Gastrocnemius medialis (tissue), 4 donors: ENCODE measurements at regions not wholly inside any gene's neighbourhood (a gene's known extent, or its start where the extent isn't known, plus 50 kb on each side); places are given as distances from the start of the nearest gene placed in this dataset.

Experiments
- ATAC-seq, 2 donors: fragments of 150-250 bp; one replicate each; pipeline ENCODE4 v1.9.1; 2016
- DNase-seq, 2 donors: peaks; one replicate each; pipeline ENCODE4 v3.0.0-alpha.2; 2019
- H3K27ac ChIP-seq, 4 donors: fragments of 200-600 bp; sonication (generic); 1 replicate in 1 of 4; 2 replicates in 3 of 4; pipeline ENCODE4 v1.5.1; 2016 to 2018; ENCODE audit warnings: mild to moderate bottlenecking in 2 of 4, moderate library complexity in 1 of 4
- H3K27me3 ChIP-seq, 3 donors: fragments of 200-600 bp; sonication (generic) in 2 of 3; 1 replicate in 1 of 3; 2 replicates in 2 of 3; pipeline versions ENCODE4 v1.5.1 to v1.6.0; 2016 to 2019; ENCODE audit warnings: mild to moderate bottlenecking in 1 of 3, moderate library complexity in 1 of 3
- H3K36me3 ChIP-seq, 2 donors: fragments of 200-600 bp; sonication (generic) in 1 of 2; one replicate each; pipeline ENCODE4 v1.5.1; 2017 to 2018
- H3K4me1 ChIP-seq, 2 donors: fragments of 200-600 bp; sonication (generic) in 1 of 2; one replicate each; pipeline ENCODE4 v1.5.1; 2016 to 2017; ENCODE audit warnings: mild to moderate bottlenecking in 2 of 2
- H3K4me3 ChIP-seq, 4 donors: fragments of 200-600 bp; sonication (generic) in 3 of 4; 1 replicate in 1 of 4; 2 replicates in 3 of 4; pipeline ENCODE4 v1.5.1; 2016 to 2019; ENCODE audit warnings: mild to moderate bottlenecking in 2 of 4
- H3K9me3 ChIP-seq, 3 donors: fragments of 200-600 bp; sonication (generic) in 2 of 3; 1 replicate in 1 of 3; 2 replicates in 2 of 3; pipeline ENCODE4 v1.5.1; 2016 to 2019
- CTCF ChIP-seq, 5 experiments: fragments of 450-650 bp in 3 of 5; fragments of 200-600 bp in 2 of 5; sonication (generic) in 2 of 5; IDR thresholded peaks in 4 of 5; conservative IDR thresholded peaks in 1 of 5; 1 replicate in 4 of 5; 2 replicates in 1 of 5; pipeline ENCODE4 v1.5.1; 2016 to 2019; ENCODE audit warnings: antibody characterized with exemption in 5 of 5, mild to moderate bottlenecking in 3 of 5, moderate library complexity in 3 of 5
- POLR2A ChIP-seq, 2 donors: fragments of 450-650 bp; IDR thresholded peaks; one replicate each; pipeline ENCODE4 v1.6.1; 2017; ENCODE audit warnings: antibody characterized with exemption in 2 of 2, mild to moderate bottlenecking in 2 of 2, moderate library complexity in 2 of 2
- in situ Hi-C, 4 donors: fragments of 200-750 bp; cut with MboI; loops; one replicate each; pipeline versions ENCODE4 v1.15.0 to v1.8.0; 2017; ENCODE audit warnings: low sequenced_read_pairs in 4 of 4
- intact Hi-C: fragments of 100-400 bp; cut with DNase I; formaldehyde crosslinking; loops from one replicate; pipeline ENCODE4 v1.15.1; 2023; ENCODE audit warnings: low total_unique reads

GRCh38 chr13:80924596-80924995 is 583.7 kb upstream of the SPRY2 start:
- intact Hi-C loops = no loop called here

GRCh38 chr13:80923907-80924306 is 583.0 kb upstream of the SPRY2 start:
- Histone ChIP-seq H3K9me3 (no peaks in the 10 kb centered on the region), H3K4me3 (no peak overlapping the region), H3K4me1 (no peaks in the 10 kb centered on the region), H3K27ac (no peak overlapping the region), H3K27me3 (no peaks in the 10 kb centered on the region), H3K36me3 (no peaks in the 10 kb centered on the region)
- no peak for DNase-seq
- in situ Hi-C loops (no loop called here), intact Hi-C loops (no loop called here)
- no peak for ATAC-seq
- no peak for TF ChIP-seq POLR2A (IDR thresholded peaks at IDR 0.05)

More at GRCh38 chr13:80924596-80924995, 583.7 kb upstream of the SPRY2 start:
- in situ Hi-C loops = no loop called here
- DNase-seq (no peak), ATAC-seq (peak in 1 of 2 donors; percentile 49)
- no peak overlapping the region for H3K4me3 ChIP-seq
- no peaks in the 10 kb centered on the region for H3K27me3 ChIP-seq
- H3K4me1 ChIP-seq = no peaks in the 10 kb centered on the region
- H3K9me3 ChIP-seq = no peaks in the 10 kb centered on the region
- no peak overlapping the region for H3K27ac ChIP-seq
- no peaks in the 10 kb centered on the region for H3K36me3 ChIP-seq
- TF ChIP-seq POLR2A (IDR thresholded peaks at IDR 0.05) (no peak), CTCF (IDR thresholded peaks at IDR 0.05 in 4 of 5, conservative IDR thresholded peaks at IDR 0.05 in 1 of 5) (no peak)

GRCh38 chr13:80921971-80922370 is 581.0 kb upstream of the SPRY2 start:
- intact Hi-C loops = no loop called here

DNA sequence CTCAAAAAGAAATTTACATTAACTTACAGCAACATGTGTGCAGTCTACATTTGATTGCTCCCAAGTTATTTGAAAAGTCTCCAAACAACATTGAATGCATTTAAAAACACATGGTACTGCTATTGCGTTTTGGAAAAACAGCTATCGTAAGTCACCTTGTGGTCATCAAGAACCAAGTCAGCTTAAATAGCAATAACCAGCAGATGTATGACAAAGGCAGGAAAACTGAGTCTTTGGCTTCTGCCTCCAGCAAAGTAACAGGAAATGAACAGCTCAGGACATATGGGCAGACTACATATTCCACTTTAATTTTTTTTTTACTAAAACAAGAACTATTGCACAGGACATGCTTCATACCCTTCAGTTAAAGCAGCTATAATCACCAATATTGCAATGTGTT is 580.6 kb upstream of the SPRY2 start:
- Histone ChIP-seq H3K27ac (no peak overlapping the region), H3K4me1 (no peaks in the 10 kb centered on the region), H3K9me3 (no peaks in the 10 kb centered on the region), H3K36me3 (no peaks in the 10 kb centered on the region), H3K27me3 (no peaks in the 10 kb centered on the region), H3K4me3 (no peak overlapping the region)
- ATAC-seq = no peak
- in situ Hi-C loops (no loop called here), intact Hi-C loops (no loop called here)
- no peak for DNase-seq
- TF ChIP-seq CTCF (IDR thresholded peaks at IDR 0.05 in 4 of 5, conservative IDR thresholded peaks at IDR 0.05 in 1 of 5) = no peak
- no peak for TF ChIP-seq POLR2A (IDR thresholded peaks at IDR 0.05)

More at GRCh38 chr13:80921971-80922370, 581.0 kb upstream of the SPRY2 start:
- Histone ChIP-seq H3K4me1 (no peaks in the 10 kb centered on the region), H3K36me3 (no peaks in the 10 kb centered on the region), H3K27ac (no peak overlapping the region), H3K4me3 (no peak overlapping the region), H3K27me3 (no peaks in the 10 kb centered on the region), H3K9me3 (no peaks in the 10 kb centered on the region)
- DNase-seq (no peak), ATAC-seq (no peak)
- in situ Hi-C loops = no loop called here
- TF ChIP-seq CTCF (IDR thresholded peaks at IDR 0.05 in 4 of 5, conservative IDR thresholded peaks at IDR 0.05 in 1 of 5) (no peak), POLR2A (IDR thresholded peaks at IDR 0.05) (no peak)

GRCh38 chr13:80906860-80907259 is 565.9 kb upstream of the SPRY2 start:
- Histone ChIP-seq H3K36me3 (no peaks in the 10 kb centered on the region), H3K27me3 (no peaks in the 10 kb centered on the region), H3K9me3 (no peaks in the 10 kb centered on the region), H3K4me3 (no peak overlapping the region), H3K4me1 (no peaks in the 10 kb centered on the region), H3K27ac (no peak overlapping the region)
- in situ Hi-C loops (no loop called here), intact Hi-C loops (no loop called here)
- DNase-seq = no peak
- ATAC-seq = no peak
- TF ChIP-seq CTCF (IDR thresholded peaks at IDR 0.05 in 4 of 5, conservative IDR thresholded peaks at IDR 0.05 in 1 of 5) (no peak), POLR2A (IDR thresholded peaks at IDR 0.05) (no peak)
